Mucosa of stomach (tissue), 1 donor: ENCODE measurements at regions not wholly inside any gene's neighbourhood (a gene's known extent, or its start where the extent isn't known, plus 50 kb on each side); places are given as distances from the start of the nearest gene placed in this dataset.
"Not testable (repeated sequence)": the region's sequence is repeated elsewhere in the genome, so short reads cannot be mapped to it uniquely, and the experiment has no call there.

Experiments used
- H3K27me3 ChIP-seq: one replicate; pipeline ENCODE4 v1.7.0; 2013; ENCODE audit warnings: mild to moderate bottlenecking, low read length; ENCODE audit not compliant: control insufficient read depth, insufficient read depth
- H3K36me3 ChIP-seq: one replicate; pipeline ENCODE4 v1.7.0; 2013; ENCODE audit warnings: low read length; ENCODE audit not compliant: control insufficient read depth, insufficient read depth
- H3K4me1 ChIP-seq: one replicate; pipeline ENCODE4 v1.7.0; 2013; ENCODE audit warnings: mild to moderate bottlenecking, low read length; ENCODE audit not compliant: control insufficient read depth, insufficient read depth
- H3K4me3 ChIP-seq: one replicate; pipeline ENCODE4 v1.7.0; 2013; ENCODE audit warnings: low read length
- H3K9ac ChIP-seq: one replicate; pipeline ENCODE4 v1.7.0; 2013; ENCODE audit warnings: mild to moderate bottlenecking, low read length, moderate library complexity
- H3K9me3 ChIP-seq: one replicate; pipeline ENCODE4 v1.7.0; 2013; ENCODE audit warnings: mild to moderate bottlenecking, low read length, moderate library complexity; ENCODE audit not compliant: control insufficient read depth
- donor health status: Pancreatic carcinoma.

GRCh38 chr16:66023481-66023880 is 343.0 kb upstream of the CDH5 start:
- H3K9me3 ChIP-seq, result peaks cover 4% of the 10 kb centered on the region
- H3K36me3 ChIP-seq, result no peaks in the 10 kb centered on the region
- H3K4me1 ChIP-seq, result no peaks in the 10 kb centered on the region
- H3K4me3 ChIP-seq, result no peak overlapping the region
- H3K9ac ChIP-seq, result no peak overlapping the region
- H3K27me3 ChIP-seq, result no peaks in the 10 kb centered on the region

GRCh38 chr16:66020642-66021041 is 345.8 kb upstream of the CDH5 start:
- no peak overlapping the region for H3K9ac ChIP-seq
- no peak overlapping the region for H3K4me3 ChIP-seq
- no peaks in the 10 kb centered on the region for H3K4me1 ChIP-seq
- H3K36me3 ChIP-seq, result no peaks in the 10 kb centered on the region
- peaks cover 4% of the 10 kb centered on the region for H3K9me3 ChIP-seq
- no peaks in the 10 kb centered on the region for H3K27me3 ChIP-seq

GRCh38 chr16:66020046-66020445 is 346.4 kb upstream of the CDH5 start:
- no peaks in the 10 kb centered on the region for H3K36me3 ChIP-seq

DNA sequence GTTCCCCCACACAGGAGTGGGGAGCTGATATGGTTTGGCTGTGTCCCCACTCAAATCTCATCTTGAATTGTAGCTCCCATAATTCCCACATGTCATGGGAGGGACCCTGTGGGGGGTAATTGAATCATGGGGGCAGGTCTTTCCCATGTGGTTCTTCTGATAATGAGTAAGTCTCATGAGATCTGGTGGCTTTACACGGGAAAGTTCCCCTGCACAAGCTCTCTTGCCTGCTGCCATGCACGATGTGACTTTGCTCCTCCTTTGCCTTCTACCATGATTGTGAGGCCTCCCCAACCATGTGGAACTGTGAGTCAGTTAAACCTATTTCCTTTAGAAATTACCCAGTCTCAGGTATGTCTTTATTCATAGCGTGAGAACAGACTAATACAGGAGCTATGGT is 347.0 kb upstream of the CDH5 start:
- not testable (repeated sequence) for H3K27me3 ChIP-seq, H3K4me3 ChIP-seq, H3K4me1 ChIP-seq, H3K9ac ChIP-seq, H3K9me3 ChIP-seq, H3K36me3 ChIP-seq

More at GRCh38 chr16:66020046-66020445, 346.4 kb upstream of the CDH5 start:
- no peaks in the 10 kb centered on the region for H3K27me3 ChIP-seq
- H3K4me3 ChIP-seq, result no peak overlapping the region
- H3K9ac ChIP-seq, result no peak overlapping the region
- peaks cover 4% of the 10 kb centered on the region for H3K9me3 ChIP-seq
- H3K4me1 ChIP-seq, result no peaks in the 10 kb centered on the region

DNA sequence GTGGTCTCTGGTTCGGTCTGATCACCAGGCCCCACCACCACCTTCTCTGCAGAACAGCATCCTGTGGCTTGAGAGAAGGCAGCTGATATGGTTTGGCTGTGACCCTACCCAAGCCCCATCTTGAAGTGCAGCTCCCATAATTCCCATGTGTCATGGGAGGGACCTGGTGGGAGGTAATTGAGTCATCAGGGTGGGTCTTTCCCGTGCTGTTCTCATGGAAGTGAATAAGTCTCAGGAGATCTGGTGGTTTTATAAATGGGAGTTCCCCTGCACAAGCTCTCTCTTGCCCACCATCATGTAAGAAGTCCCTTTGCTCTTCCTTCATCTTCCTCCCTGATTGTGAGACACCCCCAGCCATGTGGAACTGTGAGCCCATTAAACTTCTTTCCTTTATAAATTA is 352.3 kb upstream of the CDH5 start:
- H3K9me3 ChIP-seq, result no peaks in the 10 kb centered on the region
- no peak overlapping the region for H3K4me3 ChIP-seq
- H3K9ac ChIP-seq, result no peak overlapping the region
- no peaks in the 10 kb centered on the region for H3K27me3 ChIP-seq
- H3K4me1 ChIP-seq, result no peaks in the 10 kb centered on the region
- no peaks in the 10 kb centered on the region for H3K36me3 ChIP-seq

DNA sequence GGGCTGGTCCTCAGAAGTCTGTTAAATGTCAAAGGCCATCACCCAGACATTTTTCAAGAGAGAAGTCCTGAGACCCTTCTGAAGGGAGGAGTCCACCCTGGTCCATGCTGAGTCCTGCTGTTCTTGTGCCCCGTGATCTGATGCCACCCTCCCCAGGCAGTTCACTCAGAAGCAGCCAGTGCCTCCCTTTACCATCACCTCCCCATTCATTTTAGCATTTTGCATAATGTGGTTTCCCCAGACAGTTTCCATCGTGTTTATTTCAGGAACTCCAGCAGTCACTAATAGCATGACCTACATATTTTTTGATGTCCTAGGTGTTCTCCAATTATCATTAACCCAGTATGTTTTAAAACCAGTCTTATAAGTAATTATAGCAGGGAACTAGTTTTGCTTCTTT is 353.0 kb upstream of the CDH5 start:
- Histone ChIP-seq H3K4me1 (no peaks in the 10 kb centered on the region), H3K36me3 (no peaks in the 10 kb centered on the region), H3K4me3 (no peak overlapping the region), H3K27me3 (no peaks in the 10 kb centered on the region), H3K9me3 (no peaks in the 10 kb centered on the region), H3K9ac (no peak overlapping the region)

DNA sequence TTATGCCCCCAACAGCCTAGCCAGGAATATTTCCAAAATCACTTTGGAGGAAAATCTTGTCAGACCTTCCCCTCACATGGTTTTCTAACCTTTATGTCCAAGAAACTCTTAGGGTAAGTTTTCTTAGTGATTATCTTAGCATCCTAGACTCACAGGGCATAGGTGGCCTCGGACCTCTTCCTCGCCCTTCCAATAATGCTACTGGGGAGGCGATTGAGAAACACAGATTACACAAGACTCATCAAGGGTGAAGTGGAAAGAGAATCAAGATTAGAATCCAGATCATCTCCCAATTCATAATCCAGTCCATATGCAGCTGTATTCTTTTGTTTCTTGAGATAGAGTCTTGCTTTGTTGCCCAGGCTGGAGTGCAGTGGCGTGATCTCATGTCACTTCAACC is 358.4 kb upstream of the CDH5 start:
- Histone ChIP-seq H3K9ac (no peak overlapping the region), H3K9me3 (no peaks in the 10 kb centered on the region), H3K27me3 (no peaks in the 10 kb centered on the region), H3K4me1 (no peaks in the 10 kb centered on the region), H3K4me3 (no peak overlapping the region), H3K36me3 (no peaks in the 10 kb centered on the region)

DNA sequence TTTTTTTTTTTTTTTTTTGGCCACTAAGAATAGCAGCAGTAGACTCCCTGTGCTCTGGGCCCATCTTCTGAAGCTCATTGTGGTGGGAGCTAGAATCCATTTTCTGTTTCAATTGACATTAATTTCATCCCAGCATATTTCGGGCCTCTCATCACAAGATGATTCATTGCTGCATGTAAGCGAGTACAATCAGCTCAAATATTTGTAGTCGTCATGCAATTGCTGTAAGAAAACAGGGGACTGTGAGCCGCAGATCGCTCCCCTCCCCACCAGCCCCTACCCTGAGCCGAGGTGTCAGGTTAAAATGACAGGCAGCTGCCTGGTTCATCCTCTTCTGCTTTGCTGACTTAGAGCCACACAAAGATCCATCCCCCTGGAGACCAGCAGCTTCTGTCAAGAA is 358.8 kb upstream of the CDH5 start:
- Histone ChIP-seq H3K4me1 (no peaks in the 10 kb centered on the region), H3K36me3 (no peaks in the 10 kb centered on the region), H3K4me3 (no peak overlapping the region), H3K27me3 (no peaks in the 10 kb centered on the region), H3K9me3 (no peaks in the 10 kb centered on the region), H3K9ac (no peak overlapping the region)

DNA sequence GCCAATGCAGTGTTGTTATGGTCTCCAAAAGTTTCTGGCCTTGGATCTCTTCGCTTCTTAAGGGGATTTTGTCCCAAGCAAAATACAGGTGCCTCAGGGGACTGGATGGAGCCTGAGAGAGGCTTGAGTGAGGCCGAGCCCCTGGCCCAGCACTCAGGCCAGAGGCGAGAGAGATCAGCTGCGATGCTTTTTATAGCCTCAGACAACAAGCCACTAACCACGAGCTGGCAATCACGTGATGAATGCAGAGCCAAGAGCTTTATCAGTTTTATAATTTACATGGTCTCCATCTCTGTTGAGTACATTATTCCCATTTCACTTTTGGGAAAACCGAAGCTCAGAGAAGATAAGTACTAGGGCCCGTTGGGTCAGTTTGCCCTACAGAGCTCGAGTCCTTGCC is 360.0 kb upstream of the CDH5 start:
- H3K4me3 ChIP-seq, result no peak overlapping the region

DNA sequence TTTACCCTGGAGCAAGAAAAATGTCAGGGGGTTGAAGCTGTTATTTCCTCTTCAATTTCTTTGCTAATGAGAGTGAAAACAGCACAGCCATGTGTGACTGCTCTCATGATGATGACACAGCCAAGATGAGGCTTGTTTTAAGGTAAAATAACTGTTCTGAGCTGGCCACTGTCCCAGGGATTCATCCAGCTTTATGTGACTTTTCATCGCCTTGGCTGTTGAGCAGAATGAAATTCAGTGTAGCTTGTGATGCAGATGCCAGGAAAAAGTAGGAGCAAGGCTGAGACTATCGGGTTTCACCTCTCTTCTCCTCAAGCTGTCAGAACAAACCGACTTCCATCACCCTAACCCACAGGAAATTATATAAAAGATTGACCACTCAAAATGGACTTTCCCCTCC is 361.8 kb upstream of the CDH5 start:
- Histone ChIP-seq H3K27me3 (no peaks in the 10 kb centered on the region), H3K9ac (no peak overlapping the region), H3K4me3 (no peak overlapping the region), H3K4me1 (no peaks in the 10 kb centered on the region), H3K9me3 (no peaks in the 10 kb centered on the region), H3K36me3 (no peaks in the 10 kb centered on the region)

More for the DNA sequence above, 360.0 kb upstream of the CDH5 start:
- Histone ChIP-seq H3K36me3 (no peaks in the 10 kb centered on the region), H3K9ac (no peak overlapping the region), H3K9me3 (no peaks in the 10 kb centered on the region), H3K4me1 (no peaks in the 10 kb centered on the region), H3K27me3 (no peaks in the 10 kb centered on the region)

GRCh38 chr16:66003201-66003600 is 363.3 kb upstream of the CDH5 start:
- no peaks in the 10 kb centered on the region for H3K36me3 ChIP-seq
- no peaks in the 10 kb centered on the region for H3K4me1 ChIP-seq
- no peak overlapping the region for H3K9ac ChIP-seq
- no peak overlapping the region for H3K4me3 ChIP-seq
- no peaks in the 10 kb centered on the region for H3K27me3 ChIP-seq
- H3K9me3 ChIP-seq, result no peaks in the 10 kb centered on the region

- Histone ChIP-seq H3K9ac (no peak overlapping the region), H3K9me3 (no peaks in the 10 kb centered on the region), H3K27me3 (no peaks in the 10 kb centered on the region), H3K4me3 (no peak overlapping the region), H3K36me3 (no peaks in the 10 kb centered on the region), H3K4me1 (no peaks in the 10 kb centered on the region)
These were observed 363.9 kb upstream of the CDH5 start for GRCh38 chr16:66002601-66003000.

- no peak overlapping the region for H3K4me3 ChIP-seq
- no peaks in the 10 kb centered on the region for H3K36me3 ChIP-seq
- no peaks in the 10 kb centered on the region for H3K27me3 ChIP-seq
- H3K4me1 ChIP-seq, result no peaks in the 10 kb centered on the region
- H3K9ac ChIP-seq, result no peak overlapping the region
- no peaks in the 10 kb centered on the region for H3K9me3 ChIP-seq
These were observed 365.1 kb upstream of the CDH5 start for GRCh38 chr16:66001432-66001831.
